IMR-90 (cell line): ENCODE measurements at regions not wholly inside any gene's neighbourhood (a gene's known extent, or its start where the extent isn't known, plus 50 kb on each side); places are given as distances from the start of the nearest gene placed in this dataset.

Experiments used
- ATAC-seq: fragments of 200-7000 bp; cut with Tn5 transposase; 2 replicates; pipeline ENCODE4 v1.9.1; 2020; ENCODE audit warnings: low read depth, mild to moderate bottlenecking, moderate library complexity
- BruUV-seq: library from RNA; stranded (reverse); fragments of 400-500 nt; replicated peaks from 2 replicates; lab custom pipeline; 2021; lab: Mats Ljungman, UMichigan
- CTCF ChIA-PET: fragments of 300-600 bp; formaldehyde crosslinking; extraction: SDS; loops from one replicate; lab custom pipeline; 2021; ENCODE audit warnings: antibody characterized with exemption; lab: Yijun Ruan, JAX
- POLR2A ChIA-PET: fragments of 300-600 bp; sonication (Branson Sonifier 250); formaldehyde crosslinking; loops from one replicate; lab custom pipeline; 2022; ENCODE audit warnings: antibody characterized with exemption; ENCODE audit not compliant: unreplicated experiment; lab: Charles Lee
- DNase-seq: peaks from one replicate; pipeline ENCODE4 v3.0.0; 2013
- H2AFZ ChIP-seq: replicated peaks from 2 replicates; pipeline ENCODE3; 2013; ENCODE audit warnings: low read length, mild to moderate bottlenecking; ENCODE audit not compliant: poor library complexity
- H2AK5ac ChIP-seq: 2 replicates; pipeline ENCODE4 v1.6.1; 2013; ENCODE audit warnings: low read depth, low read length, inconsistent platforms
- H2AK9ac ChIP-seq: replicated peaks from 2 replicates; pipeline ENCODE3; 2013; ENCODE audit warnings: mild to moderate bottlenecking, low read depth, low read length, moderate library complexity; ENCODE audit not compliant: poor library complexity
- H2BK120ac ChIP-seq: 2 replicates; pipeline ENCODE4 v1.6.1; 2013; ENCODE audit warnings: low read depth, low read length, inconsistent platforms
- H2BK15ac ChIP-seq: 3 replicates; pipeline ENCODE4 v1.6.1; 2013; ENCODE audit warnings: low read depth, low read length, inconsistent platforms
- H2BK20ac ChIP-seq: 2 replicates; pipeline ENCODE4 v1.6.1; 2013; ENCODE audit warnings: low read depth, mild to moderate bottlenecking, inconsistent platforms, low read length, moderate library complexity
- H2BK5ac ChIP-seq: 2 replicates; pipeline ENCODE4 v1.6.1; 2013; ENCODE audit warnings: mild to moderate bottlenecking, low read depth, low read length, inconsistent platforms; ENCODE audit not compliant: poor library complexity, severe bottlenecking
- H3K14ac ChIP-seq: replicated peaks from 2 replicates; pipeline ENCODE4 v1.6.1; 2013; ENCODE audit warnings: low read depth, low read length, inconsistent platforms
- H3K18ac ChIP-seq: 2 replicates; pipeline ENCODE4 v1.6.1; 2013; ENCODE audit warnings: low read depth, low read length, control low read depth
- H3K23ac ChIP-seq: 2 replicates; pipeline ENCODE4 v1.6.1; 2013; ENCODE audit warnings: low read depth, low read length, inconsistent platforms
- H3K27ac ChIP-seq: 2 replicates; pipeline ENCODE4 v1.5.1; 2013; ENCODE audit warnings: mild to moderate bottlenecking, control low read depth, low read length; ENCODE audit not compliant: insufficient read depth
- H3K27me3 ChIP-seq: 2 replicates; pipeline ENCODE4 v1.6.1; 2013; ENCODE audit warnings: low read length; ENCODE audit not compliant: control insufficient read depth, insufficient read depth
- H3K36me3 ChIP-seq: 2 replicates; pipeline ENCODE4 v1.6.1; 2013; ENCODE audit warnings: low read length, mixed read lengths; ENCODE audit not compliant: control insufficient read depth, insufficient read depth
- H3K4ac ChIP-seq: 2 replicates; pipeline ENCODE4 v1.6.1; 2013; ENCODE audit warnings: low read depth, low read length, inconsistent platforms
- H3K4me1 ChIP-seq: 2 replicates; pipeline ENCODE4 v1.6.1; 2013; ENCODE audit warnings: low read length, mixed read lengths; ENCODE audit not compliant: control insufficient read depth, insufficient read depth
- H3K4me2 ChIP-seq: 2 replicates; pipeline ENCODE4 v1.6.1; 2013; ENCODE audit warnings: low read depth, mild to moderate bottlenecking, control low read depth, low read length, moderate library complexity
- H3K4me3 ChIP-seq: 2 replicates; pipeline ENCODE4 v1.5.1; 2013; ENCODE audit warnings: low read depth, mild to moderate bottlenecking, control low read depth, low read length, moderate library complexity; ENCODE audit not compliant: insufficient read depth
- H3K56ac ChIP-seq: 2 replicates; pipeline ENCODE4 v1.6.1; 2013; ENCODE audit warnings: low read length, inconsistent platforms; ENCODE audit not compliant: insufficient read depth; ENCODE audit errors: extremely low read depth
- H3K79me1 ChIP-seq, 2 experiments: 2 replicates each; pipeline ENCODE4 v1.6.1; 2013; ENCODE audit warnings: low read length in 2 of 2, inconsistent platforms in 1 of 2, low read depth in 1 of 2
- H3K9ac ChIP-seq: 2 replicates; pipeline ENCODE4 v1.6.1; 2013; ENCODE audit warnings: low read depth, low read length, control low read depth
- H3K9me1 ChIP-seq: 2 replicates; pipeline ENCODE4 v1.6.1; 2013; ENCODE audit warnings: low read length, inconsistent platforms; ENCODE audit not compliant: insufficient read depth
- H3K9me3 ChIP-seq: 2 replicates; pipeline ENCODE4 v1.6.1; 2013; ENCODE audit warnings: low read length; ENCODE audit not compliant: control insufficient read depth, insufficient read depth
- H4K20me1 ChIP-seq: 2 replicates; pipeline ENCODE4 v1.6.1; 2013; ENCODE audit warnings: low read length, inconsistent platforms; ENCODE audit not compliant: insufficient read depth
- H4K5ac ChIP-seq: 2 replicates; pipeline ENCODE4 v1.6.1; 2013; ENCODE audit warnings: mild to moderate bottlenecking, low read depth, low read length, control low read depth
- H4K8ac ChIP-seq, 2 experiments: 2 replicates each; pipeline ENCODE4 v1.6.1; 2013; ENCODE audit warnings: low read depth in 2 of 2, low read length in 2 of 2, control low read depth in 1 of 2, inconsistent platforms in 1 of 2
- H4K91ac ChIP-seq: 2 replicates; pipeline ENCODE4 v1.6.1; 2013; ENCODE audit warnings: low read depth, low read length, inconsistent platforms; ENCODE audit not compliant: insufficient read depth
- BHLHE40 ChIP-seq: fragments of 150-350 bp; IDR thresholded peaks from 2 replicates; pipeline ENCODE4 v1.6.1; 2016; ENCODE audit warnings: mild to moderate bottlenecking, low read depth, low read length
- CEBPB ChIP-seq: IDR thresholded peaks from 2 replicates; pipeline ENCODE4 v1.6.1; 2012; ENCODE audit warnings: low read depth, low read length, improper control_type of control experiment
- MAFK ChIP-seq: IDR thresholded peaks from 2 replicates; pipeline ENCODE4 v1.6.1; 2012; ENCODE audit warnings: low read depth, low read length, improper control_type of control experiment
- MAZ ChIP-seq: IDR thresholded peaks from 2 replicates; pipeline ENCODE4 v1.6.1; 2012; ENCODE audit warnings: low read depth, mild to moderate bottlenecking, low read length, improper control_type of control experiment, moderate library complexity, borderline replicate concordance
- MXI1 ChIP-seq: IDR thresholded peaks from 2 replicates; pipeline ENCODE4 v1.6.1; 2012; ENCODE audit warnings: low read depth, mild to moderate bottlenecking, low read length, moderate library complexity, borderline replicate concordance
- NFE2L2 ChIP-seq: fragments of 150-350 bp; IDR thresholded peaks from 2 replicates; pipeline ENCODE4 v1.6.1; 2016; ENCODE audit warnings: low read depth, mild to moderate bottlenecking, low read length
- POLR2A ChIP-seq: IDR thresholded peaks from 2 replicates; pipeline ENCODE4 v1.6.1; 2012; ENCODE audit warnings: mild to moderate bottlenecking, low read depth, low read length
- RAD21 ChIP-seq: IDR thresholded peaks from 2 replicates; pipeline ENCODE4 v1.6.1; 2012; ENCODE audit warnings: low read length, improper control_type of control experiment
- RCOR1 ChIP-seq: IDR thresholded peaks from 2 replicates; pipeline ENCODE4 v1.6.1; 2012; ENCODE audit warnings: mild to moderate bottlenecking, low read length, improper control_type of control experiment; ENCODE audit not compliant: insufficient replicate concordance
- RFX5 ChIP-seq: IDR thresholded peaks from 2 replicates; pipeline ENCODE4 v1.8.0; 2012; ENCODE audit warnings: low read depth, mild to moderate bottlenecking, low read length, moderate library complexity
- SMC3 ChIP-seq: fragments of 150-350 bp; IDR thresholded peaks from 2 replicates; pipeline ENCODE4 v1.6.1; 2016; ENCODE audit warnings: low read depth, mild to moderate bottlenecking, antibody characterized with exemption, low read length, moderate library complexity
- WGBS, 2 experiments: methylation state at CpG; one replicate each; pipeline versions ENCODE4 v1.1.5 to v1.1.7; 2013; ENCODE audit warnings: missing lambda C conversion rate in 2 of 2; ENCODE audit not compliant: insufficient read length in 1 of 2; ENCODE audit errors: extremely low coverage in 2 of 2; 5-methylcytosine and 5-hydroxymethylcytosine counted together
- dilution Hi-C: fragments of 300-500 bp; cut with HindIII; formaldehyde crosslinking; loops from one replicate; pipeline ENCODE4 v1.14.3; 2018; ENCODE audit warnings: low sequenced_read_pairs; ENCODE audit not compliant: unreplicated experiment
- in situ Hi-C: fragments of 300-500 bp; cut with MboI; formaldehyde crosslinking; loops from 3 replicates; pipeline ENCODE4 v1.14.3; 2019; ENCODE audit warnings: low sequenced_read_pairs, inconsistent platforms, mixed read lengths
- intact Hi-C: fragments of 100-400 bp; cut with micrococcal nuclease; formaldehyde crosslinking; loops from 2 replicates; pipeline ENCODE4 v1.10.0; 2022

DNA sequence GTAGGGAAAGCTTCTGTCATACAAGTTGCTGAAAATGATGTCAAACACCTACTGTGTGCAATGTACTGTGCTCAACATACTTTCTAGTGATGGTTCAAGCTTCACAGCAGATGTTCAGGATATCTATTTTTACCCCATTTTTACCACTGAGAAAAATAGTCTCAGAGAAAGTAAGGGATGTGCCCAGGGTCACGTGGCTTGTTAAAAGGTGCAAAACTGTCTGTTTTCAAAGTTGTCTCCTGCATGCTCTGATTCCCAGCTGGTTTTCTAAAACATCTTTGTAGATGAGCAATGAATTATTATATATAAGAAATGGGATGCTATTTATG, 145.5 kb upstream of the LHCGR start:
- H4K91ac ChIP-seq: no peak overlapping the region
- H3K27me3 ChIP-seq: no peaks in the 10 kb centered on the region
- intact Hi-C loops: no loop called here
- in situ Hi-C loops: no loop called here
- peaks cover 2% of the 10 kb centered on the region; the same call in 1 of the 2 replicates for H3K4me1 ChIP-seq
- H3K9me1 ChIP-seq: no peaks in the 10 kb centered on the region
- H4K20me1 ChIP-seq: no peaks in the 10 kb centered on the region
- TF ChIP-seq NFE2L2 (no peak), POLR2A (no peak), RFX5 (no peak), RCOR1 (no peak), MXI1 (no peak), SMC3 (no peak), RAD21 (no peak), MAZ (no peak), CEBPB (no peak), BHLHE40 (no peak), MAFK (no peak)
- H3K4ac ChIP-seq: no peak overlapping the region
- H3K23ac ChIP-seq: no peak overlapping the region
- H2AK5ac ChIP-seq: no peak overlapping the region
- H3K4me3 ChIP-seq: no peak overlapping the region
- no peak overlapping the region for H3K9ac ChIP-seq
- H2BK5ac ChIP-seq: no peak overlapping the region
- H3K18ac ChIP-seq: 0 out of 2 replicates have a peak overlapping the region, but pooled peaks have one; percentile 36
- DNase-seq (no peak), ATAC-seq (no peak)
- no peaks in the 10 kb centered on the region for H3K36me3 ChIP-seq
- H3K4me2 ChIP-seq: no peak overlapping the region
- H2BK120ac ChIP-seq: no peak overlapping the region
- H3K14ac ChIP-seq: no peak overlapping the region
- H4K5ac ChIP-seq: no peak overlapping the region
- no peak overlapping the region for H4K8ac ChIP-seq
- WGBS, 2 experiments: no CpG with 5 or more reads among the region's 1 CpG
- no TSS peak for BruUV-seq
- POLR2A ChIA-PET: no interaction called here
- no peak overlapping the region for H3K56ac ChIP-seq
- H3K79me1 ChIP-seq: no peaks in the 10 kb centered on the region
- dilution Hi-C loops: no loop called here
- H2BK15ac ChIP-seq: no peak overlapping the region
- CTCF ChIA-PET: interaction anchor here (1.2 kb wide), 1 partner anchor 45 kb away, joined by 5 read pairs; no protein-coding TSS in a partner anchor
- H2AFZ ChIP-seq: no peak overlapping the region
- no peaks in the 10 kb centered on the region for H3K9me3 ChIP-seq
- no peak overlapping the region for H2AK9ac ChIP-seq
- H2BK20ac ChIP-seq: no peak overlapping the region
- H3K27ac ChIP-seq: no peak overlapping the region
